ENCODE measurements at regions not wholly inside any gene's neighbourhood (a gene's known extent, or its start where the extent isn't known, plus 50 kb on each side); places are given as distances from the start of the nearest gene placed in this dataset.

DNA sequence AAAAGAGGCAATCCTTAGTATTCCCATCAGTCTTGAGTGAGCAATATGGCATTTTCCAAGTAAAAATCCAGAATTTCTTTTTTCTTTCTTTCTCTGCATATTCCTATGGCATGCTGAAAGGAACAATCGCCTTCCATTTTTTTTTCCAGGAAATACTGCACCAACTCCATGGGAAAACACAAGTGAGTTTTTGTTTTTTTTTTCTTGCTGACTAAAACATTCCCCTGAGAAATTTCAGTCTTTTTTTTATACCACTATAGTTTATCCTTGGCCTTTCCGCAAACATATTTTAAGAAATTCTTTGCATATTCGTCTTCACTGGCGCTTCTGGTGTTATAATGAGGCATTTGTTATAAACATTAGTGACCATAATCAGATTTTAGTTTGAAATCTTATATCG, 429.6 kb upstream of the MDFIC2 start:
- TF ChIP-seq, protein P1, sequence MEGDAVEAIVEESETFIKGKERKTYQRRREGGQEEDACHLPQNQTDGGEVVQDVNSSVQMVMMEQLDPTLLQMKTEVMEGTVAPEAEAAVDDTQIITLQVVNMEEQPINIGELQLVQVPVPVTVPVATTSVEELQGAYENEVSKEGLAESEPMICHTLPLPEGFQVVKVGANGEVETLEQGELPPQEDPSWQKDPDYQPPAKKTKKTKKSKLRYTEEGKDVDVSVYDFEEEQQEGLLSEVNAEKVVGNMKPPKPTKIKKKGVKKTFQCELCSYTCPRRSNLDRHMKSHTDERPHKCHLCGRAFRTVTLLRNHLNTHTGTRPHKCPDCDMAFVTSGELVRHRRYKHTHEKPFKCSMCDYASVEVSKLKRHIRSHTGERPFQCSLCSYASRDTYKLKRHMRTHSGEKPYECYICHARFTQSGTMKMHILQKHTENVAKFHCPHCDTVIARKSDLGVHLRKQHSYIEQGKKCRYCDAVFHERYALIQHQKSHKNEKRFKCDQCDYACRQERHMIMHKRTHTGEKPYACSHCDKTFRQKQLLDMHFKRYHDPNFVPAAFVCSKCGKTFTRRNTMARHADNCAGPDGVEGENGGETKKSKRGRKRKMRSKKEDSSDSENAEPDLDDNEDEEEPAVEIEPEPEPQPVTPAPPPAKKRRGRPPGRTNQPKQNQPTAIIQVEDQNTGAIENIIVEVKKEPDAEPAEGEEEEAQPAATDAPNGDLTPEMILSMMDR (IDR thresholded peaks at IDR 0.05): no peak
- TF ChIP-seq CREM (CRISPR knock-in tag; IDR thresholded peaks at IDR 0.05) (no peak), ATF1 (CRISPR knock-in tag; IDR thresholded peaks at IDR 0.05) (no peak), NFE2L1 (CRISPR knock-in tag; IDR thresholded peaks at IDR 0.05) (no peak), TEAD4 (CRISPR knock-in tag; IDR thresholded peaks at IDR 0.05) (no peak)
- TF ChIP-seq, protein P2, sequence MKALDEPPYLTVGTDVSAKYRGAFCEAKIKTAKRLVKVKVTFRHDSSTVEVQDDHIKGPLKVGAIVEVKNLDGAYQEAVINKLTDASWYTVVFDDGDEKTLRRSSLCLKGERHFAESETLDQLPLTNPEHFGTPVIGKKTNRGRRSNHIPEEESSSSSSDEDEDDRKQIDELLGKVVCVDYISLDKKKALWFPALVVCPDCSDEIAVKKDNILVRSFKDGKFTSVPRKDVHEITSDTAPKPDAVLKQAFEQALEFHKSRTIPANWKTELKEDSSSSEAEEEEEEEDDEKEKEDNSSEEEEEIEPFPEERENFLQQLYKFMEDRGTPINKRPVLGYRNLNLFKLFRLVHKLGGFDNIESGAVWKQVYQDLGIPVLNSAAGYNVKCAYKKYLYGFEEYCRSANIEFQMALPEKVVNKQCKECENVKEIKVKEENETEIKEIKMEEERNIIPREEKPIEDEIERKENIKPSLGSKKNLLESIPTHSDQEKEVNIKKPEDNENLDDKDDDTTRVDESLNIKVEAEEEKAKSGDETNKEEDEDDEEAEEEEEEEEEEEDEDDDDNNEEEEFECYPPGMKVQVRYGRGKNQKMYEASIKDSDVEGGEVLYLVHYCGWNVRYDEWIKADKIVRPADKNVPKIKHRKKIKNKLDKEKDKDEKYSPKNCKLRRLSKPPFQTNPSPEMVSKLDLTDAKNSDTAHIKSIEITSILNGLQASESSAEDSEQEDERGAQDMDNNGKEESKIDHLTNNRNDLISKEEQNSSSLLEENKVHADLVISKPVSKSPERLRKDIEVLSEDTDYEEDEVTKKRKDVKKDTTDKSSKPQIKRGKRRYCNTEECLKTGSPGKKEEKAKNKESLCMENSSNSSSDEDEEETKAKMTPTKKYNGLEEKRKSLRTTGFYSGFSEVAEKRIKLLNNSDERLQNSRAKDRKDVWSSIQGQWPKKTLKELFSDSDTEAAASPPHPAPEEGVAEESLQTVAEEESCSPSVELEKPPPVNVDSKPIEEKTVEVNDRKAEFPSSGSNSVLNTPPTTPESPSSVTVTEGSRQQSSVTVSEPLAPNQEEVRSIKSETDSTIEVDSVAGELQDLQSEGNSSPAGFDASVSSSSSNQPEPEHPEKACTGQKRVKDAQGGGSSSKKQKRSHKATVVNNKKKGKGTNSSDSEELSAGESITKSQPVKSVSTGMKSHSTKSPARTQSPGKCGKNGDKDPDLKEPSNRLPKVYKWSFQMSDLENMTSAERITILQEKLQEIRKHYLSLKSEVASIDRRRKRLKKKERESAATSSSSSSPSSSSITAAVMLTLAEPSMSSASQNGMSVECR (CRISPR knock-in tag; IDR thresholded peaks at IDR 0.05; ENCODE audit: borderline replicate concordance): no peak
- TF ChIP-seq, protein P3, sequence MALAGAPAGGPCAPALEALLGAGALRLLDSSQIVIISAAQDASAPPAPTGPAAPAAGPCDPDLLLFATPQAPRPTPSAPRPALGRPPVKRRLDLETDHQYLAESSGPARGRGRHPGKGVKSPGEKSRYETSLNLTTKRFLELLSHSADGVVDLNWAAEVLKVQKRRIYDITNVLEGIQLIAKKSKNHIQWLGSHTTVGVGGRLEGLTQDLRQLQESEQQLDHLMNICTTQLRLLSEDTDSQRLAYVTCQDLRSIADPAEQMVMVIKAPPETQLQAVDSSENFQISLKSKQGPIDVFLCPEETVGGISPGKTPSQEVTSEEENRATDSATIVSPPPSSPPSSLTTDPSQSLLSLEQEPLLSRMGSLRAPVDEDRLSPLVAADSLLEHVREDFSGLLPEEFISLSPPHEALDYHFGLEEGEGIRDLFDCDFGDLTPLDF (CRISPR knock-in tag; IDR thresholded peaks at IDR 0.05): no peak
- TF ChIP-seq, protein P4, sequence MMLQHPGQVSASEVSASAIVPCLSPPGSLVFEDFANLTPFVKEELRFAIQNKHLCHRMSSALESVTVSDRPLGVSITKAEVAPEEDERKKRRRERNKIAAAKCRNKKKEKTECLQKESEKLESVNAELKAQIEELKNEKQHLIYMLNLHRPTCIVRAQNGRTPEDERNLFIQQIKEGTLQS (CRISPR knock-in tag; conservative IDR thresholded peaks at IDR 0.05): no peak

Data from WTC11 (cell line).